ENCODE measurements at regions not wholly inside any gene's neighbourhood (a gene's known extent, or its start where the extent isn't known, plus 50 kb on each side); places are given as distances from the start of the nearest gene placed in this dataset.

DNA sequence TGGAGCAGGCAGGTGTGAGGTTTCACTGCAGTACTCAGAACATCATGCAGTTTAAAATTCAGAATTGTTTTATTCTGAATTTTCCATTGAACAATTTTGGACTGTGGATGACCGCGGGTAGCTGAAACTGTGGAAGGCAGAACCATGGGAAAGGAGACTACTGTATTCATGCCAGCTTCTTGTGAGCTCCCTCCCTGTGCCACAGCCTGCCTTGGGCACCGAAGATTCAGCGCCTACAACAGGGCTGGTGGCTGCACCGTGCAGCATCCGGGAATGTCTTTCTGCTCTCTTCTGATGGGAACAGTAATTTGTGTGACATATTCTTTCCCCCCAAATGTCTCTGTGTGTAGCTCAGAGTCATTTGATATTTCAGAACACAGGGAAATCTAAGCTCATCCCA lies 118.5 kb upstream of the NKX1-1 start:
- DNase-seq (ENCODE audit: low read depth): no peak

DNA sequence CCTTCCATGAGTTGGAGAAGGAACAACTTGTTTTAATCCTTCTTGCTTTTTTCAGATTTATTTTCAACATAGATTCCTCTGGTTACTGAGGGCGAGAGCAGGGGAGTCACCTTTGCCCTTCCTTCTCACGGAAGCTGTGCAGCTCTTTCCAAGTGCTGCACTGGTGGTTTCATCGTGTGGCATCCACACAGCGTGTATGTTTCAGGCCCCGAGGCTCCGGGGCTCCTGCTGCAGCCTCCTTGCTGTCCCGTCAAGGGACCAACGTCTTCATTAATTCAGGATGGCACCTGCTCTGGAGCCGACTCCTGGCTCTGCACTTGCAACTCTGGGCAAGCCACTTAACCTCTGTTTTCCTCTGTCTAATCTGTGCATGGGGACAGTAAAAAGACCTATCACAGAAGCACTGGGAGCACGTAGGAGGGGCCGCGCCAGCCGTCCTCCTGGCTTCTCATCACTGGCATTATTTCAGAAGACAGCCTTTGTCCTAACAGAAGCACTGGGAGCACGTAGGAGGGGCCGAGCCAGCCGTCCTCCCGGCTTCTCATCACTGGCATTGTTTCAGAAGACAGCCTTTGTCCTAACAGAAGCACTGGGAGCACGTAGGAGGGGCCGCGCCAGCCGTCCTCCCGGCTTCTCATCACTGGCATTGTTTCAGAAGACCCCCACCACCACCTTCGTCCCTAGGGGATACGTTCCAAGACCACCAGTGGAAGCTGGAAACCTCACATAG lies 117.8 kb upstream of the NKX1-1 start:
- no peak for DNase-seq (ENCODE audit: low read depth)

DNA sequence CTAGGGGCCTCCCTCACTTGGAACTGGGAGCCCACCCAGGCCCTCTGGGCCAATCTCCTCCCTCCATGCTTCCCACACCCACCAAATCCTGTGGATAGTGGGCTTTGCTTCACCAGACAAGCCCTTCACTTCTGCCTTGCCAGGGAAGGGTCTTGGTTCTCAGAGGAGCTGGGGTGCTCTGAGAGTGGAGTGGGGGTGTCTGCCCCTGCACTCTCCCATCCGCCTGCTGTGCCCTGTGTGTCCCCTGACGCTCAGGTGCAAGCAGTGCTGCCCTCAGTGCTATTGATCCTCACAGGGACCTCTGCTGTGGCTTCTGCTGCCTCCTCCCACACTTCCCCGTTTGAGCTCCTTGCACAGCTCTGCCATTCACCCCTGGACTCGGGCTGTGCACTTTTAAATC lies 117.3 kb upstream of the NKX1-1 start:
- no peak for DNase-seq (ENCODE audit: low read depth)

DNA sequence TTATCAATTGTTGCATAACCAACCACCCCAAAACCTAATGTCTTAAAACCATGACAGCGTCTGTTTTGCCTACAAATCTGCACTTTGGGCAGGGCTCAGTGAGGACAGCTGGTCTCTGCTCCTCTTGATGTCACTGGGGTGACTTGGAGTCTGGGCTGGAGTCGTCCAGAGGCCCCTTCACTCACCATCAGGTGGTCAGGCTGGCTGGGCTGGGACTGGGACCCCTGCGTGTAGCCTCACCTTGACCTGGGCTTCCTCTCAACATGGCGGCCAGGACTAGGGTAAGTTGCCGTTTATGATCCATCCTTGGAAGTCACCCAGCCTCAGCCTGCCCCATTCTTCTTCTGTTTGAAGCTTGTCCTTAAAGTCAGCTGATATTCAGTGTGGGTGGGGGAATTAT lies 116.8 kb upstream of the NKX1-1 start:
- DNase-seq (ENCODE audit: low read depth): no peak

DNA sequence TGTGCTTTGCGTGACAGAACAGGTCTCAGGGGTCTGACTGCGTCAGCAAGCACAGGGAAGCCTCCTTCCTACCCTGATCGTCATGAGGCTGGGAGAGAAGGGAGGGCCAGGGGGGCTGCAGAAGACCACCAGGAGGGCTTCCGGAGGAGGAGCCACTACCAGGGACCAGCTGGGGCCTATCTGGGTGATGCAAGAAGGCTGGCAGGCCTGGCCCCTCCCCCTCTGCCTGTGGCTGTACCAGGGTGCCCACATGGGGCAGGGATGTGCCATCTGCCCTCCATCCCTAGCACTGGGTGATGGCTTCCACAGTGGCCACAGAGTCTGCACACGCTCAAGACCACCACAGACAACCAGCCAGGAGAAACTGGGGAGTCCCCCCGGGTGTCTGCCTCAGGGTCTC lies 116.4 kb upstream of the NKX1-1 start:
- no peak for DNase-seq (ENCODE audit: low read depth)

DNA sequence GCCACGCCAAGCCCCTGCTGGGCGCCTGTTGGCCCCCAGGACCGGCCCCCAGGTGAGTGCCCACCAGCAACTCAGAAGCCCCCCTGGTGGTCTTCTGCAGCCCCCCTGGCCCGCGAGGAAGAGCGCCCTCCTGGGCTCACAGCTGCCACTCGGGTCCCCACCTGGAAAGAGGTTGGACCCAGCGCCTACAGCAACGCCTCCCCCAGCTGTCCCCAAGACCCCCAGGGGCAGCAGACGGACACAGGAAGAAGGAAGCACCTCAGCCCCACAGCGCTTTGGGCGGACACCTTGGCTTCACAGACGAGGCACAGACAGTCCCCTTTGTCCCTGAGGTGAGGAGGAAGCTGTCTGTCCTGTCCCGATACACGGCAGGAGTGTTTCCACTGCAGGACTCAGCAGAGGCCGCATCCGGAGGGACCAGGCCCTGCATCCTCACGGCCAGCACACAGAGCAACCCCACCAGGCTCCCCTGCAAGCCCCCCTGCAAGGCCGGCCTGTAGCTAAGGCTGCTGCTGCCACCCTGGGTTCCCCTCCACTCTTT lies 115.6 kb upstream of the NKX1-1 start:
- no peak for DNase-seq (ENCODE audit: low read depth)

DNA sequence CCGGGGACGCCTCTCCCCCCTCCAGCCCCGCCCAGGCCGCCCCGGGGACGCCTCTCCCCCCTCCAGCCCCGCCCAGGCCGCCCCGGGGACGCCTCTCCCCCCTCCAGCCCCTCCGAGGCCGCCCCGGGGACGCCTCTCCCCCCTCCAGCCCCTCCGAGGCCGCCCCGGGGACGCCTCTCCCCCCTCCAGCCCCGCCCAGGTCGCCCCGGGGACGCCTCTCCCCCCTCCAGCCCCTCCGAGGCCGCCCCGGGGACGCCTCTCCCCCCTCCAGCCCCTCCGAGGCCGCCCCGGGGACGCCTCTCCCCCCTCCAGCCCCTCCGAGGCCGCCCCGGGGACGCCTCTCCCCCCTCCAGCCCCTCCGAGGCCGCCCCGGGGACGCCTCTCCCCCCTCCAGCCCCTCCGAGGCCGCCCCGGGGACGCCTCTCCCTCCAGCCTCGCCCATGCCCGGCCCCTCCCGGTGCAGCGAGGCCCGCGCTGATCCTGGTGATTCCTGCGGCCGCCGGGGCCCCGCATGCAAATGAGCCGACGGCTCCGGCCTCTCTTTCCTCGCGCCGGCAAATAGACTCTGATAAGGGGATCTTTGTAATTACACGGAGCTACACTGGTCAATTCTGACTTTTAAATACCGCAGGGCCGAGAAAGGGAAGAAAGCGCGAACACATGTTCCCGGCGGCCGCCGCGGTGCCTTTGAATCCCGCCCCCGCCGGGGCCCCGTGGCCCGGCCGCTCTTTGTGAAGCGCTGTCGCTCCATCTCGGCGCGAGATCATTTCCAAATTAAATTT lies 114.7 kb upstream of the NKX1-1 start:
- DNase-seq (ENCODE audit: low read depth): peak; percentile 6

DNA sequence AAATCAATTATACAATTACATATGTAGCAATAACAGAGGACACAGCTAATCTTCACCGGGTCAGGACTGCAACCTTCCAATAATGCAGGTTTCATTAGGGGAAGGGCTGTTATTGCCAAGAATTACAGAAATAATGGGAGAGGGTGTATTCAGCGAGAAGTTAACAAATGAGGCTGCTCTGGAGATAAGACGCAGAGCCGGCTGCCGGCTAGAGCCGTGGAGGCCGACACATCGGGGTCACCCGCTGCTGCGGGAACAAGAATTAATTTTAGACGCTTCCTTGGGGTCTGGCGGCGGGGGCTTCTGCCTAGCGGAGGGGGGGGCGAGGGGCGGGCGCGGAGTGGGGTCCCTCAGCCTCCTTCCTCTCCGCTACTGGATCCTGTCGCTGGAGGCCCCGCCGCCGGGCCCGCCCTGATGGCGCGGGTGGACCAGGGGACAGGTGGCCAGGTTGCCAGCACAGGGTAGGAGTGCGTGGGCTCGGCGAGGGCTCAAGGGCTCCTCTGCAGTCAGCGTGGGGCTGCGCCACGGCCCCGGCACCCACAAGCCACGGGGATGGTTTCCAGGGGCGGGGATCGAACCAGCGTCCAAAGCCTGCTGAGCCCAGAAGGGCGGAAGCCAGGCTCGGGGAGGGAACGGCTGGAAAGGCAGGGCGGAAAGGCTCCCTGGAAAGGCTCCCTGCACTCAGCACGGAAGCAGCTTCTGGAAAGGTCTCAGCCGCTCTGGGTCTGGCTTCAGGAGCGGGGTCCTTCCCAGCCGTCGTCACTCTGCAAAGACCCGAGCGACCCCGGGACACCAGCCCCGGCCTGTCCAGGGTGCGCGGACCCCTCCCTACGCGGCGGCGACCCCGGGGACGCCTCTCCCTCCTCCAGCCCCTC lies 113.8 kb upstream of the NKX1-1 start:
- no peak for DNase-seq (ENCODE audit: low read depth)

DNA sequence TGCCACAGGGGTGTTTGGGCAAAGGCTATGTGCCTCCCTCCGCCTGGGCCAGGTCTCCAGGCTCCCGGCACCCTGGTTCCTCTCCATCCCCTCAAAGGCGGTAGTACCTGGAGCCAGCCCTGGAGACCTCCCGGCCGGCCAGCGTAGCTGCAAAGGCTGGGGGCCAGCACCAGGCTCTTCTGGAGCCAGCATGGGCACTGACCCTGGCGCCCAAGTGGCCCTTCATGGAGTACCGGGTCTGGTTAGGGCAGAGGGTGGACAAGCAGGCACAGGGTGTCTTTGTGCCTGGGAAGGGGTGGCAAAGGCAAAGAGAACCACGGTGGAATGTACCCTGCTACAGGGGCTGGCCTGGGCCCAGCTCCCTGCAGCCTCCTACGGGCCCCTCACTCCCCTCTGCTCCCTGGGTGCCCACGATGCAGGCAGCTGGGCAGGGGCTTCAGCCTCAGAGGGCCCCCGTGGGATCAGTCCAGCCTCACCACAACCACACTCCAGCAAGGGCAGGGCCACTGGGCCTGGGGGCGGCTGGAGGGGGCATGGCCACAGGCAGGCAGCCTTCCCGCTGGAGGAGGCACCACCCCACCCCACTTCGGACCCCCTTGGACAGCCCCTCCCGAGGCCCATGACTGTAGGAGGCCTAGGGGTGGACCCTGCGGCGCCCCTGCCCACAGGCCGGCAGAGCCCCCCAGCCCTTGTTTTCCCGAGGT lies 112.9 kb upstream of the NKX1-1 start:
- no peak for DNase-seq (ENCODE audit: low read depth)

DNA sequence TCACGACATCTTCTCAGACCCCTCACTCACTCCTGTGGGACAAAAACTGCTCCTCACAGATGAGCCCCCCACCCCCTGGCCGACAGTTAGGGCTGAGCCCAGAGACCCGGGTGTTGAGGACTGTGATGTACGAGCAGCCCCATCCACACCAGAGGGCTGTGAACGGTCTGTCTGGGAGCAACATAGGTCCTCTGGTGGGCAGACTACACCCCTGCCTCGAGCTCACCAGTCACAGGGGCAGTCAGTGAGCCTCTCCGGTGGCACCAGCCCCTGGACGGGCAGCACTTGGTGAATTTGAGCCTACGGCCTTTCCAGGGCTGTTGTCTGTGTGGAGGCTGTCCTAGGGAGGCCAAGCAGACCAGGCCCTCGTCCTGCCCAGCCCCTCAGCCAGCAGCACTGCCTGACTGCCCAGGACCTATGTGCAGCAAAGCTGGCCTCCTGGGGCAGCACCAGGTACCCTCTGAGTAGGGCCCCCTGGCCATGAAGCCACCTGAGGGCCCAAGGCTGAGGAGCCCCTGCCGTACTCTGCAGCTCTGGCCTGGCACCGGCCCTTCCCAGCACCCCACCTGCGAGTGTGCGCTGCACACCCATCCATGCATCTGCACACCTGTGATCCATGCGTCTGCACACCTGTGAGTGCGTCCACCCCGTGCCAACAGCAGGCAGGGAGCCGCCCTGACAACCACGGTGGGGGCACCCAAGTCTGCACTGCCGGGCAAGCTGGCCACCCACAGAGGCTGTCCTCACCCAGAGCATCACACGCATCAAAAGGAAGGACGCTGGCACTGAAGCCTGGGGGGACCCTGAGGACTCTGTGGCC lies 111.6 kb upstream of the NKX1-1 start:
- DNase-seq (ENCODE audit: low read depth): no peak

DNA sequence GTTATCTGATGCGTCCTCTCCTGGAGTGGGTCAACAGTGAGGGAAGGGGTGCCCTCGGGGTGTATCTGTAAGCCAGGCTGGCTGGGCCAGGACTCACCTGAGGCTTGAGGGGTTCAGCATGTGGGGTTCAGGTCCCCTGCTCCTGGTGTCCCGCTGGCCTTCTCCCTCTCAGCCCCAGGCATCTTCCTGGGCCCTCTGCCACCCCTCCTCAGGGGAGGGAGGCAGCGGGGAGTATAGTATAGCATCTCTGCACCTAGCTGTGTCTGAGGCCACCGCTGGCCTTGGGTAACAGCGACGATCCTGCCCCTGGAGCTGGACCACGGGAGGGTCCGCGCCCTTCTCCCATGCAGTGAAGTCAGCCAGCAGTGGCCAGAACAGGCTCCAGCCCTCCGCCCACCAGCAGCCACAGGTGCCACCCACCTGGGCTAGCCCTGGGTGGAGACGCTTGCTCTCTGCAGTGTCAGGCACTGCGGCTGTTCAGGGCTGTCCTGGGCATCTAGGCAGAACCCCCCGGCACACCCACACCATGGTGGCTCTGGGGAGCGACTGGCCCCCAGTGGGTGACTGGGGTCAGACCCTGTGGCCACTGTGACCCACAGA lies 110.7 kb upstream of the NKX1-1 start:
- no peak for DNase-seq (ENCODE audit: low read depth)

DNA sequence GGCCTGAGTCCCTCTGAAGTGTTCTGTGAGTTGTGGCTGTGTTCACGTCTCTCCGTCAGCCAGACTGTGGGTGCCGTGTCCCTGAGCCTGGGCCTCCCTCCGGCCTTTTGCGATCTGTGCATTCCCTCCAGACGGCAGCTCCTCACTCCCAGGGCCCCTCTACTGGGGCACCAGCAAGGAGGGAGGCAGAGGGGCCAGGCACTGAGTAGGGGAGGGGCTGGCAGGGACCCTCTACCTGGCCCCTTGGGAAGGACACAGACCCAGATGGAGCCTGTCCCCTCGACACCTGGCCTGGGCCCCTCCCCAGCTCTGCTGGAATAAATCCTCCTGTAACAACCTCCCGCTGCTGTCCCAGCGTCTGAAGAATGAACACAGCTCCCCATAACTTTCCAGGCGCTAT lies 110.0 kb upstream of the NKX1-1 start:
- DNase-seq (ENCODE audit: low read depth): no peak

DNA sequence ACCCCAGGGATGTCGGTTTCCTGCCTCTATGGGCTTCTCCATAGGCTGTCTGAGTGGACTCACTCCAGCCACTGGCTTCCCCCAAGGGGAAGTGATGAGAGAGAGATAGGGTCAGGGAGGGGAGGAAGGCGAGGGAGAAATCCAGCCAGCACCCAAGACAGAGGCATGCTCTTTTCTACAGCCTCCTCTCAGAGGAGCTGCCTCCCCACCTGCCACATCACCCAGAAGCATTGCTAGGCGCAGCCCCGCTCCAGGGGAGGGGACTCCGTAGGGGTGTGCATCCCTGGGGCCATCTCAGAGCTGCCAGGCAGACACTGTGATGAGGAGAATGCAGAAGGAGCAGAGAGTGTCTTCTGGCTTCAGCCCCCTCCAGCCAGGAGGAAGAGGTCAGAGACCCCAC lies 109.5 kb upstream of the NKX1-1 start:
- no peak for DNase-seq (ENCODE audit: low read depth)

DNA sequence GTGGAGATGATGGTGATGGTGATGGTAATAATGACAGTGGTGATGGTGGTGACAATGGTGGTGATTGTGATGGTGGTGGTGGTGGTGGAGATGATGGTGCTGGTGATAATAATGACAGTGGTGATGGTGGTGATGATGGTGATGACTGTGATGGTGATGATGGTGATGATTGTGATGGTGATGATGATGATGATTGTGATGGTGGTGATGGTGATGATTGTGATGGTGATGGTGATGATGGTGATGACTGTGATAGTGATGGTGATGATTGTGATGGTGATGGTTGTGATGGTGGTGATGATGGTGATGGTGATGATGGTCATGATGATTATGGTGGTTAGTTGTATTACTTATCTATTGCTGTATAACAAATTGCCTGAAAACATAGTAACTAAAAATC lies 108.9 kb upstream of the NKX1-1 start:
- DNase-seq (ENCODE audit: low read depth): no peak

DNA sequence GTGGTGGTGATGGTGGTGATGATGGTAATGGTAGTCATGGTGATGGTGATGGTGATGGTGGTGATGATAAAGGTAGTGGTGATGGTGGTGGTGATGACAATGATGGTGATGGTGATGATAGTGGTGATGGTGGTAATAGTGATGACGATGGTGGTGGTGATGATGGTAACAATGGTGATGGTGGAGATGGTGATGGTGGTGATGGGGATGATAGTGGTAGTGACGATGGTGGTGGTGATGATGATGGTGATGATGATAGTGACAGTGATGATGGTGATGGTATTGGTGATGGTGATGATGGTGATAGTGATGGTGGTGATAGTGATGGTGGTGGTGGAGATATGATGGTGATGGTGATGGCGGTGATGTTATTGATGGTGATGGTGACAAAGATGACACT lies 108.4 kb upstream of the NKX1-1 start:
- DNase-seq (ENCODE audit: low read depth): no peak

DNA sequence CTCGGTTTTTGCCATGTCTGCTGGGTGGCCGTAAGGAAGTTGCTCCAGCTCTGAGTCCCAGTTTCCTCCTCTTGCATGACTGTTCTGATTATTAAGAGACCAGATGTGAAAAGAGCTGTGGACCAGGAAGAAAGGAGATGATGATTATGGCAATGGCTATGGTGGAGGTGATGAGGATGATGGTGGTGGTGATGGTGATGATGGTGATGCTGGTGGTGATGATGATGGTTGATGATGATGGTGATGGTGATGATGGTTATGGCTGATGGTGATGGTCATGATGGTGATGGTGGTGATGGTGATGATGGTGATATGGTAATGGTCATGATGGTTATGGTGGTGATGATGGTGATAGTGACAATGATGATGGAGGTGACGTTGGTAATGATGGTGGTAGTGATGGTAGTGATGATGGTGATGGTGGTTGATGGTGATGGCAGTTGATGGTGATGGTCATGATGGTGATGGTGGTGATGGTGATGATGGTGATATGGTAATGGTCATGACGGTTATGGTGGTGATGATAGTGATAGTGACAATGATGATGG lies 107.8 kb upstream of the NKX1-1 start:
- DNase-seq (ENCODE audit: low read depth): no peak

DNA sequence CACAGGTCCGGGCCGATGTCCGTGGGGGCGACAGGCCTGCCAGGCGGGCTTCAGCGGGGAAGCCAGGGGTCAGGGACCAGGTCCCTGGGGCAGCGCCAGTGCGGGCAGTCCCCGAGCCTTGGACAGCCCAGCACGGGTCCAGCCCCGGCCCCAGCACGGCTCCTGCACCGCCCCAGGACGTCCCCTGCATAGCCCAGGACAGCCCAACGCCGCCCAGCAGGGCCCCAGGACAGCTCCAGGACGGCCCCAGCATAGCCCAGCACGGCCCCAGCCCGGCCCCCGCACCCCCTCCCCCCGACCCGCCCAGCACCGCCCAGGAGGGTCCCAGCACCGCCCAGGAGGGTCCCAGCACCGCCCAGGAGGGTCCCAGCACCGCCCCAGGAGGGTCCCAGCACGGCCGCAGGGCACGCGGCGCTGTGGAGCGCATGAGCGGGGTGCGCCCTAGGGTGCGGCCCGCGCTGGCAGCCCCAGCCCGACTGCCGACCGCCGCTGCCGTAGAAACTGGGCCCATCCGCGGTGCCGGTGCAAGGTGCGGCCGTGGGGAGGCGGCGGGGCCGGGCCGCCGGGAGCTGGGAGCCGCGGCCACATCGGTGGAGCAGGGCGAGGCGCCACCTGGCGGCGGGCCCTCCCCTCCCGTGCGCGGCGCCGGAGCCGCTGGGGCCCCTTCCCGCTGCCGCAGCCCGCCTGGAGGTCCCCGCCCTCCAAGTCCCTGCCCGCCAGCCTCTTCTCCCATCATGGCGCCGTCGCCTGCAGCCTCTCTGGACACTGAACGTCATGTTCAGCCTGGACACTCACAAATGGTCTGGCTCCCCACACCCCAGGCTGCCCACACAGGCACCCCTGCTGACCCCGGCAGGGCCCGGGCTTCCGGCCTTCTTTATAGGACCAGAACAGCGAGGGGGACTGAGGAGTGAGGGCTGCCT lies 106.8 kb upstream of the NKX1-1 start:
- DNase-seq (ENCODE audit: low read depth): peak; percentile 12

DNA sequence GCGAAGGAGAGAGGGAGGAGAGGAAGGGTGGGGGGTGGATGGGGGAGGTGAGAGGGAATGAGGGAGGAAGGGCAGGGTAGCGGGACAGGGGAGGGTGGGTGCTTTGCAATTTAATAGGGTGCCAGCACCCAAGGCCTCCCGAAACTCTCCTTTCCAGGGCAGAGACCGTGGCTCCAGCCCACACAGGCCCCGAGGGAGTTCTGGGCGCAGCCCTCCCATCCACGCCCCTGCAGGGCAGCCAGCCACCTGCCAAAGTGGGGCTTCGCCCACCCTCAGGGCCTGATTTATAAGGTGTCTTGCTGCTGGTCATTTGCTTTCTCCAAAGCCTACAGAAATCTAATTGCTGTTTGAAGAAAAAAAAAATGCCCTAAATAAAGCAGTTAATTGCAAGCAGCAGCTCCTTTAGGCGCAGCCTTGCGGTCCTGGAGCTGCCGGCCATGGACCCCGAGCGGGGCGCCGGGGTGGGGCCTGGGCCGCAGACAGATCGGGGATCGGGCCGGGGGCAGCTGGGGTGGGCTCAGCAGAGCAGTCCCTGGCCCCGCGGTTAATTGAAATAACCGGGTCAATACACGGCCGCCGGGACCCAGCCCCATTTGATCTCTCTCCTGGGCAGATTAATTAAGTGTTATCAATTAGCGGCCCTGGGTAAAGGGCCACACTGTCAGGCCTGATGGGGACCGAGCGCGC lies 106.0 kb upstream of the NKX1-1 start:
- no peak for DNase-seq (ENCODE audit: low read depth)

Data from EH (cell line).